Muscle of leg (tissue), 3 donors: ENCODE measurements at regions not wholly inside any gene's neighbourhood (a gene's known extent, or its start where the extent isn't known, plus 50 kb on each side); places are given as distances from the start of the nearest gene placed in this dataset.
A peak's percentile ranks its signal among the peaks of the same experiment; 100 is the strongest.
"Not testable (repeated sequence)": the region's sequence is repeated elsewhere in the genome, so short reads cannot be mapped to it uniquely, and the experiment has no call there.

Experiments used
- DNase-seq: peaks from one replicate; pipeline ENCODE4 v3.0.0; 2013
- H3K27ac ChIP-seq: one replicate; pipeline ENCODE4 v1.5.1; 2013; ENCODE audit warnings: mild to moderate bottlenecking, low read length, control low read depth
- H3K27me3 ChIP-seq: one replicate; pipeline ENCODE4 v1.6.1; 2013; ENCODE audit warnings: low read length; ENCODE audit not compliant: control insufficient read depth, insufficient read depth
- H3K36me3 ChIP-seq: one replicate; pipeline ENCODE4 v1.6.1; 2013; ENCODE audit warnings: low read length; ENCODE audit not compliant: control insufficient read depth, insufficient read depth
- H3K4me1 ChIP-seq: one replicate; pipeline ENCODE4 v1.6.1; 2013; ENCODE audit warnings: low read length; ENCODE audit not compliant: control insufficient read depth, insufficient read depth
- H3K4me3 ChIP-seq: one replicate; pipeline ENCODE4 v1.5.1; 2013; ENCODE audit warnings: low read length, control low read depth
- H3K9me3 ChIP-seq: replicated peaks from 2 replicates; pipeline ENCODE4 v1.6.1; 2013; ENCODE audit warnings: low read depth, low read length; ENCODE audit not compliant: control insufficient read depth
- WGBS: methylation state at CpG from one replicate; pipeline ENCODE4 v1.1.5; 2013; ENCODE audit warnings: missing lambda C conversion rate; ENCODE audit not compliant: insufficient coverage; 5-methylcytosine and 5-hydroxymethylcytosine counted together

DNA sequence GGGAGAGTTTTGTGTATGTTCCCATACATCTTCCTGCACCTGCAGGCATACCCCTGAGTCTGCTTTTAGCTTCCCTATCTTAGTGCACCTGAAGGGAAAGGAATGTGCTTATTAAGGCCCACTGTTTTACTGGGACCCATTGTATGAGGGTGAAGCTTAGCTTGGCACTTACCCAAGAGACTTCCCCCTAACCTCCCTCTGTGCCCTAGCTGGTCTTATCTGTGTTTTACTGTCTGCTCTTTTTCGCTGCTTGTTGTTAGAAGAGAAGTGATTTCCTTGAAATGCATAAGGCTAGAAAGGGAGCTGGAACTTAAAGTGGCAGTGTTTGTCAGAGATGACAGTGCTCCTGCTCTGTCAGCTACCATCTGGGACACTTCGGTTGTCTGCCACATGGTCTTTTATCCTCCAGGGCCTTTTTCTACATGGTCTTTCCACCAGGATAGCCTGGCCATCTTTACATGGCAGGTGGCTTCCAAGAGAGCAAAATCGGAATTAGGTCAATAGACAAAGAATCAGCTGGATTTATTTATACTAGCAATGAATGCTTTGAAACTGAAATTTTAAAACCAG, 122.5 kb upstream of the SLC44A1 start:
- H3K9me3 ChIP-seq, result no peaks in the 10 kb centered on the region
- DNase-seq, result no peak
- 100% methylated on average over 1 of the region's 3 CpGs for WGBS

DNA sequence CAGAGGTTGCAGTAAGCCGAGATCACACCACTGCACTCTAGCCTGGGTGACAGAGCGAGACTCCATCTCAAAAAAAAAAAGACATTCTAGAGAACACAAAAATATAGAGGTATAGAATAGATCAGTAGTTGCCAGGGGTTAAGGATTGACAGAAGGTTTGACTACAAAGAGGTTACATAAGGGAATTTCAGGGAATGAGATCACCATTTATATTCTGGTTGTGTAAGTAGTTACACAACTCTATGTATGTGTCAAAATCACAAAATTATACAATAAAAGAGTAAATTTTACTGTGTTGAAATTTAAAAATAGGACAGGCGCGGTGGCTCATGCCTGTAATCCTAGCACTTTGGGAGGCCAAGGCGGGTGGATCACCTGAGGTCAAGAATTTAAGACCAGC, 119.9 kb upstream of the SLC44A1 start:
- H3K27me3 ChIP-seq, H3K36me3 ChIP-seq, DNase-seq, H3K9me3 ChIP-seq, H3K27ac ChIP-seq, H3K4me1 ChIP-seq, H3K4me3 ChIP-seq: not testable (repeated sequence)
- no CpG with 5 or more reads among the region's 5 CpGs for WGBS

More for the DNA sequence above, 122.5 kb upstream of the SLC44A1 start:
- Histone ChIP-seq H3K4me1 (peaks cover 9% of the 10 kb centered on the region), H3K36me3 (no peaks in the 10 kb centered on the region), H3K4me3 (no peak overlapping the region), H3K27ac (no peak overlapping the region), H3K27me3 (no peaks in the 10 kb centered on the region)

DNA sequence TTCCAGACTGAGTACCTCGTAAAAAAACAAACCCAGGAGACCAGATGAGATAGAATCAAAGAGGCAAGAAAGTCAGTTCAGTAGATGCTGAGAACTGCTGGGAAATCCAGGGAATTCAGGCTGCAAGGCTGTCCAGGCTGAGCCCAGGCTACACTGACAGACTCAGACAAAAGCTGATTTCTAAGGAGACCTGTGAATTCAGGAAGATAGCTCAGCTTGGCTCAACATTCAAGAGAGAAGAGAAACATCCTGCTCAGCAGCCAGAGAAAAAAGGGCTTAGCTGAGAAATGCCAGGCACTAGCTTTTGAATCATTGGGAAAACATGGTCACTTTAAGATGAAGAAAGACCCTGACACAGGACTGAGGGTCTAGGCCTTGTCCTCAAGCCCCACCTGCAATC, 118.2 kb upstream of the SLC44A1 start:
- no CpG with 5 or more reads among the region's 1 CpG for WGBS
- peaks cover 4% of the 10 kb centered on the region for H3K9me3 ChIP-seq
- no peak overlapping the region for H3K27ac ChIP-seq
- no peaks in the 10 kb centered on the region for H3K27me3 ChIP-seq
- DNase-seq, result no peak
- H3K4me3 ChIP-seq, result no peak overlapping the region
- peaks cover 2% of the 10 kb centered on the region for H3K4me1 ChIP-seq
- H3K36me3 ChIP-seq, result no peaks in the 10 kb centered on the region

- Histone ChIP-seq H3K27me3 (no peaks in the 10 kb centered on the region), H3K9me3 (peaks cover 4% of the 10 kb centered on the region), H3K36me3 (no peaks in the 10 kb centered on the region), H3K27ac (no peak overlapping the region), H3K4me3 (no peak overlapping the region), H3K4me1 (peaks cover 2% of the 10 kb centered on the region)
- whole genome bisulfite sequencing, result 78% methylated on average over 1 of the region's 3 CpGs
- peak; percentile 25 for DNase-seq
Measured at GRCh38 chr9:105127863-105128220, 116.6 kb upstream of the SLC44A1 start.

DNA sequence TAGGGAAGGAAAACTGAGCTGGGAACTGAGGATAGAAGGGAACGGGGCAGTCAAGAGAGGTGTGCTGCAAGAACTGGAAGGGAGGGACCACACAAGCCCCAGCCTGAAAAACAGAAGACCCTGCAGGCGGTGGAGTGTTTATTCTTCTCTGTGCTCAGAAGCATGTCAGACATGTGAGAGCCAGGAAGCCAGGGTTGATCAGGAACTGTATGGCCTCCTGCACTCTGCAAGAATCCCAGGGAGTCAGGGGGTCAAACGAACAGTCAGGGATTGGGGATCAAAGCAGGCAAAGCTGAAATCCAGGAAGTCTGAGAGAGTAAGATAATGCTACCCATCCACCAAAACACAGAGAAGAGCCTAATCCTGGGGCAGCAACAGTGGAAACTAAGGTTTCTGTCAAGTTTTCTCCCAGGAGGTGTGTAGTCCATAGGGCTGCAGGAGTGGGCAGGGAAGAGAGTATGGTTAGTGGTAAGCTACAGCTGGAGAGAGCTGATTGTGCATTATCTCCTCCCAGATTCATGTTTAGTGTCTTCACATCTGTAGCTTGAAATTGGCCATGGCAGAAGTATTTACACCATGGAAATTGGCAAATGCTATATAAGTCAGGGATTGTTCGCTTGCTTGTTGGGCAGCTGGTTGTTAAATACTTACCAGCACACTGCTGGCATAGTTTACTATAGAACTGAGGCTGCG, 115.4 kb upstream of the SLC44A1 start:
- Histone ChIP-seq H3K9me3 (peaks cover 4% of the 10 kb centered on the region), H3K36me3 (no peaks in the 10 kb centered on the region), H3K27ac (no peak overlapping the region), H3K4me3 (no peak overlapping the region), H3K4me1 (peaks cover 2% of the 10 kb centered on the region), H3K27me3 (no peaks in the 10 kb centered on the region)
- no peak for DNase-seq
- WGBS, result 73% methylated on average over 3 of the region's 5 CpGs

- DNase-seq, result no peak
- H3K27ac ChIP-seq, result no peak overlapping the region
- WGBS, result no CpG with 5 or more reads among the region's 1 CpG
- peaks cover 2% of the 10 kb centered on the region for H3K4me1 ChIP-seq
- no peak overlapping the region for H3K4me3 ChIP-seq
- H3K36me3 ChIP-seq, result no peaks in the 10 kb centered on the region
- H3K9me3 ChIP-seq, result peaks cover 4% of the 10 kb centered on the region
- no peaks in the 10 kb centered on the region for H3K27me3 ChIP-seq
Measured at GRCh38 chr9:105129731-105130130, 114.7 kb upstream of the SLC44A1 start.

DNA sequence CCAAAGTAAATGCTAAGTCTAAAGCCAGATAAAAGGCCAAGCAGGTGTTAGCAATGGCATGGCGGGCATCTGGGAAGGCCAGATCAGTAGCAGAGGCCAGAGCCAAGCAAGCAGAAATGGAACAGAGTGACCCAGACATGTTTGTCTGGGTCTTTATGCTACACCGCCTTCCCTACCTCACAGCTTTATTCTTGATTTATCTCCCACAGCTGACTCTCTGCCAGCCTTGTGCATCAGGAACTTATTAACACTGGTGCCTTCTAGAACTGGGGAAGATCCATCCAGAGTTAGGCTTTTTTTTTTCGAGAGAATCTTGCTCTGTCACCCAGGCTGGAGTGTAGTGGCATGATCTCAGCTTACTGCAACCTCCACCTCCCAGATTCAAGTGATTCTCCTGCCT, 112.5 kb upstream of the SLC44A1 start:
- Histone ChIP-seq H3K27ac (no peak overlapping the region), H3K4me3 (no peak overlapping the region), H3K4me1 (no peaks in the 10 kb centered on the region), H3K27me3 (no peaks in the 10 kb centered on the region), H3K9me3 (peaks cover 4% of the 10 kb centered on the region), H3K36me3 (no peaks in the 10 kb centered on the region)
- DNase-seq, result peak; percentile 30
- WGBS, result 88% methylated on average over 2 of the region's 3 CpGs

- no peaks in the 10 kb centered on the region for H3K4me1 ChIP-seq
- no peak overlapping the region for H3K27ac ChIP-seq
- no peak overlapping the region for H3K4me3 ChIP-seq
- no peaks in the 10 kb centered on the region for H3K36me3 ChIP-seq
- H3K9me3 ChIP-seq, result peaks cover 4% of the 10 kb centered on the region
- DNase-seq, result no peak
- WGBS, result 80% methylated on average over 1 of the region's 2 CpGs
- no peaks in the 10 kb centered on the region for H3K27me3 ChIP-seq
Measured at GRCh38 chr9:105132606-105133005, 111.8 kb upstream of the SLC44A1 start.

DNA sequence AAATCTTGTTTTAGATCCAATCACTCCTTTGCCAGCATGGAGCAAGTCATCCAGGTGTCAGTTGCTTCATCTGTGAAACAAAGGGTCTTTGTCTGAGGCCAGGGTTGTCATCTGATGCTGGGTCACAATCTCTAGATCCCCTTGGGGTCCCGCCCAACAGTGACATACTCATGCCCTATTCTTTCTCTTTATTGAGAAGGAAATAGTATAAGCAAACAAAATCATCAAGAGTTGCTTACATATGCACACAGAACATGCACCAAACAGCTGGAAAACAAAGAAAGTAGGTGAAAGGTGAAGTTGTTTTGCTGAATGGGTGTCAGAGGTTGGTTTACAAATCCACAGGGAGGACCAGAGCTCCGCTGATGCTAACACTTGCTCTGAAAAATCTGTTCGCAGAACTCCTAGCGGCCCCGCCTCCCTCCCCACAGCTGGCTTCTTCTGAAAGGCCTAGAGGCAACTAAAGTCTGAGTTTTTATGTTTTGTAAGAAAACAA, 106.1 kb upstream of the SLC44A1 start:
- DNase-seq, result peak; percentile 86
- Histone ChIP-seq H3K27ac (no peak overlapping the region), H3K4me1 (peaks cover 14% of the 10 kb centered on the region), H3K4me3 (no peak overlapping the region), H3K9me3 (no peaks in the 10 kb centered on the region), H3K27me3 (no peaks in the 10 kb centered on the region), H3K36me3 (no peaks in the 10 kb centered on the region)
- no CpG with 5 or more reads among the region's 5 CpGs for WGBS

GRCh38 chr9:105141146-105141975, 103.1 kb upstream of the SLC44A1 start:
- H3K36me3 ChIP-seq, result no peaks in the 10 kb centered on the region
- H3K4me3 ChIP-seq, result no peak overlapping the region
- H3K9me3 ChIP-seq, result no peaks in the 10 kb centered on the region
- no peak overlapping the region for H3K27ac ChIP-seq
- H3K27me3 ChIP-seq, result no peaks in the 10 kb centered on the region
- H3K4me1 ChIP-seq, result peaks cover 16% of the 10 kb centered on the region
- peak; percentile 55 for DNase-seq
- no CpG with 5 or more reads among the region's 5 CpGs for whole genome bisulfite sequencing
